ENCODE measurements at regions not wholly inside any gene's neighbourhood (a gene's known extent, or its start where the extent isn't known, plus 50 kb on each side); places are given as distances from the start of the nearest gene placed in this dataset.
A peak's percentile ranks its signal among the peaks of the same experiment; 100 is the strongest.
"Not testable (repeated sequence)": the region's sequence is repeated elsewhere in the genome, so short reads cannot be mapped to it uniquely, and the experiment has no call there.

GRCh38 chr6:105522626-105523322 lies 119.9 kb upstream of the PREP start:
- Histone ChIP-seq H3K27me3 (no peaks in the 10 kb centered on the region), H3K27ac (no peak overlapping the region), H3K9me3 (no peaks in the 10 kb centered on the region), H3K36me3 (no peaks in the 10 kb centered on the region), H3K4me1 (no peaks in the 10 kb centered on the region), H3K4me3 (no peak overlapping the region)
- in situ Hi-C loops (cut with MboI; ENCODE audit: low sequenced_read_pairs in 4 of 4) = no loop called here
- ATAC-seq (no peak), DNase-seq (no peak)
- TF ChIP-seq POLR2A (IDR thresholded peaks at IDR 0.05) (no peak), CTCF (IDR thresholded peaks at IDR 0.05 in 4 of 5, conservative IDR thresholded peaks at IDR 0.05 in 1 of 5) (no peak)
- intact Hi-C loops (cut with DNase I; ENCODE audit: low total_unique reads) = no loop called here

GRCh38 chr6:105519954-105520353 lies 117.1 kb upstream of the PREP start:
- ATAC-seq (no peak), DNase-seq (no peak)
- H3K4me3 ChIP-seq = no peak overlapping the region
- H3K27me3 ChIP-seq = no peaks in the 10 kb centered on the region
- intact Hi-C loops (cut with DNase I; ENCODE audit: low total_unique reads) (no loop called here), in situ Hi-C loops (cut with MboI; ENCODE audit: low sequenced_read_pairs in 4 of 4) (no loop called here)
- H3K9me3 ChIP-seq = no peaks in the 10 kb centered on the region
- TF ChIP-seq POLR2A (IDR thresholded peaks at IDR 0.05) = no peak
- TF ChIP-seq CTCF (IDR thresholded peaks at IDR 0.05 in 4 of 5, conservative IDR thresholded peaks at IDR 0.05 in 1 of 5) = no peak
- no peaks in the 10 kb centered on the region for H3K4me1 ChIP-seq
- H3K36me3 ChIP-seq = no peaks in the 10 kb centered on the region
- H3K27ac ChIP-seq = no peak overlapping the region

- ATAC-seq; H3K27me3 ChIP-seq; intact Hi-C loops (cut with DNase I; ENCODE audit: low total_unique reads); H3K9me3 ChIP-seq; H3K36me3 ChIP-seq; DNase-seq; H3K4me3 ChIP-seq; H3K27ac ChIP-seq; in situ Hi-C loops (cut with MboI; ENCODE audit: low sequenced_read_pairs in 4 of 4); H3K4me1 ChIP-seq: not testable (repeated sequence)
Observed at GRCh38 chr6:105518993-105519392, 116.1 kb upstream of the PREP start.

- no peak for TF ChIP-seq CTCF (IDR thresholded peaks at IDR 0.05 in 4 of 5, conservative IDR thresholded peaks at IDR 0.05 in 1 of 5)
- no peak for TF ChIP-seq POLR2A (IDR thresholded peaks at IDR 0.05)
- no peak for DNase-seq
- Histone ChIP-seq H3K36me3 (no peaks in the 10 kb centered on the region), H3K27me3 (no peaks in the 10 kb centered on the region), H3K4me1 (peaks cover 0 to 5% of the 10 kb centered on the region in 2 donors), H3K27ac (peak overlapping the region in 2 of 4 donors; percentile 36 to 52), H3K4me3 (no peak overlapping the region), H3K9me3 (no peaks in the 10 kb centered on the region)
- in situ Hi-C loops (cut with MboI; ENCODE audit: low sequenced_read_pairs in 4 of 4) (no loop called here), intact Hi-C loops (cut with DNase I; ENCODE audit: low total_unique reads) (no loop called here)
- peak in 1 of 2 donors; percentile 53 for ATAC-seq
Observed at GRCh38 chr6:105515054-105515453, 112.2 kb upstream of the PREP start.

GRCh38 chr6:105514306-105514705 lies 111.4 kb upstream of the PREP start:
- DNase-seq (peak in 1 of 2 donors; percentile 18), ATAC-seq (peak; percentile 61 to 69)
- peak overlapping the region in 3 of 4 donors; percentile 20 to 52 (median 36) for H3K27ac ChIP-seq
- in situ Hi-C loops (cut with MboI; ENCODE audit: low sequenced_read_pairs in 4 of 4) (no loop called here), intact Hi-C loops (cut with DNase I; ENCODE audit: low total_unique reads) (no loop called here)
- H3K4me3 ChIP-seq = no peak overlapping the region
- no peaks in the 10 kb centered on the region for H3K9me3 ChIP-seq
- TF ChIP-seq CTCF (IDR thresholded peaks at IDR 0.05 in 4 of 5, conservative IDR thresholded peaks at IDR 0.05 in 1 of 5) (no peak), POLR2A (IDR thresholded peaks at IDR 0.05) (no peak)
- no peaks in the 10 kb centered on the region for H3K36me3 ChIP-seq
- H3K27me3 ChIP-seq = no peaks in the 10 kb centered on the region
- H3K4me1 ChIP-seq = peaks cover 0 to 11% of the 10 kb centered on the region in 2 donors

All from gastrocnemius medialis (tissue), 4 donors.